ENCODE measurements at regions not wholly inside any gene's neighbourhood (a gene's known extent, or its start where the extent isn't known, plus 50 kb on each side); places are given as distances from the start of the nearest gene placed in this dataset.
A peak's percentile ranks its signal among the peaks of the same experiment; 100 is the strongest.

- Histone ChIP-seq H3K36me3 (no peaks in the 10 kb centered on the region), H3K4me3 (no peak overlapping the region), H3K4me1 (no peaks in the 10 kb centered on the region), H3K27me3 (peaks cover 0 to 60% of the 10 kb centered on the region in 2 donors), H3K27ac (no peak overlapping the region), H3K9me3 (no peaks in the 10 kb centered on the region)
- intact Hi-C loops (cut with DNase I), result no loop called here
- peak in 1 of 4 donors; percentile 77 for DNase-seq
- ATAC-seq, result no peak
- TF ChIP-seq CTCF (IDR thresholded peaks at IDR 0.05), result no peak
These were observed 106.4 kb upstream of the PPP1R26 start for GRCh38 chr9:135373151-135373685.

GRCh38 chr9:135373820-135374219 lies 105.8 kb upstream of the PPP1R26 start:
- H3K27ac ChIP-seq, result no peak overlapping the region
- ATAC-seq, result no peak
- H3K36me3 ChIP-seq, result no peaks in the 10 kb centered on the region
- H3K27me3 ChIP-seq, result peaks cover 0 to 61% of the 10 kb centered on the region in 2 donors
- intact Hi-C loops (cut with DNase I), result no loop called here
- TF ChIP-seq CTCF (IDR thresholded peaks at IDR 0.05), result no peak
- H3K4me1 ChIP-seq, result no peaks in the 10 kb centered on the region
- H3K4me3 ChIP-seq, result no peak overlapping the region
- no peaks in the 10 kb centered on the region for H3K9me3 ChIP-seq
- peak in 1 of 4 donors; percentile 27 for DNase-seq

- peaks cover 0 to 2% of the 10 kb centered on the region in 2 donors for H3K9me3 ChIP-seq
- H3K36me3 ChIP-seq, result no peaks in the 10 kb centered on the region
- H3K27me3 ChIP-seq, result peaks cover 0 to 61% of the 10 kb centered on the region in 2 donors
- intact Hi-C loops (cut with DNase I), result no loop called here
- TF ChIP-seq CTCF (IDR thresholded peaks at IDR 0.05), result no peak
- DNase-seq (peak in 1 of 4 donors; percentile 37), ATAC-seq (no peak)
- no peak overlapping the region for H3K27ac ChIP-seq
- no peaks in the 10 kb centered on the region for H3K4me1 ChIP-seq
- H3K4me3 ChIP-seq, result no peak overlapping the region
These were observed 105.0 kb upstream of the PPP1R26 start for GRCh38 chr9:135374591-135374990.

- intact Hi-C loops (cut with DNase I), result no loop called here
- no peaks in the 10 kb centered on the region for H3K36me3 ChIP-seq
- DNase-seq (peak in 1 of 4 donors; percentile 68), ATAC-seq (no peak)
- no peaks in the 10 kb centered on the region for H3K4me1 ChIP-seq
- H3K27ac ChIP-seq, result no peak overlapping the region
- H3K27me3 ChIP-seq, result peaks cover 0 to 61% of the 10 kb centered on the region in 2 donors
- TF ChIP-seq CTCF (IDR thresholded peaks at IDR 0.05), result no peak
- H3K9me3 ChIP-seq, result peaks cover 0 to 2% of the 10 kb centered on the region in 2 donors
- no peak overlapping the region for H3K4me3 ChIP-seq
These were observed 104.6 kb upstream of the PPP1R26 start for GRCh38 chr9:135375001-135375400.

GRCh38 chr9:135376511-135377265 lies 102.9 kb upstream of the PPP1R26 start:
- intact Hi-C loops (cut with DNase I), result no loop called here
- peaks cover 0 to 59% of the 10 kb centered on the region in 2 donors for H3K27me3 ChIP-seq
- H3K4me1 ChIP-seq, result no peaks in the 10 kb centered on the region
- DNase-seq (peak in 3 of 4 donors; percentile 25 to 75 (median 60)), ATAC-seq (no peak)
- H3K36me3 ChIP-seq, result no peaks in the 10 kb centered on the region
- no peak for TF ChIP-seq CTCF (IDR thresholded peaks at IDR 0.05)
- H3K9me3 ChIP-seq, result peaks cover 0 to 2% of the 10 kb centered on the region in 2 donors
- H3K4me3 ChIP-seq, result no peak overlapping the region
- H3K27ac ChIP-seq, result no peak overlapping the region
